H1 (cell line): ENCODE measurements at regions not wholly inside any gene's neighbourhood (a gene's known extent, or its start where the extent isn't known, plus 50 kb on each side); places are given as distances from the start of the nearest gene placed in this dataset.

Experiments used
- CTCF ChIA-PET: fragments of 300-600 bp; sonication (Branson Sonifier 250); formaldehyde crosslinking; loops from one replicate; lab custom pipeline; 2021; ENCODE audit not compliant: partially characterized antibody; lab: Charles Lee
- POLR2A ChIA-PET: fragments of 300-600 bp; sonication (Branson Sonifier 250); formaldehyde crosslinking; loops from one replicate; lab custom pipeline; 2021; ENCODE audit warnings: inconsistent platforms; ENCODE audit not compliant: partially characterized antibody; lab: Charles Lee
- DNase-seq, 2 experiments: peaks; one replicate each; pipeline versions ENCODE4 v3.0.0 to v3.0.0-alpha.2; 2010 to 2022; ENCODE audit warnings: low spot score in 2 of 2, low read depth in 1 of 2, mixed read lengths in 1 of 2
- FAIRE-seq: peaks from 2 replicates; lab custom pipeline; 2011; peaks lifted over from hg19 to GRCh38; lab: Jason Lieb, UNC
- H2AFZ ChIP-seq: 2 replicates; pipeline ENCODE4 v1.8.1; 2012; ENCODE audit warnings: low read length, inconsistent platforms
- H2AK5ac ChIP-seq: 2 replicates; pipeline ENCODE4 v1.6.1; 2013; ENCODE audit warnings: low read depth, low read length
- H2BK120ac ChIP-seq: replicated peaks from 2 replicates; pipeline ENCODE3; 2013; ENCODE audit warnings: low read depth, low read length, inconsistent platforms
- H2BK12ac ChIP-seq: 2 replicates; pipeline ENCODE4 v1.6.1; 2013; ENCODE audit warnings: low read depth, low read length
- H2BK15ac ChIP-seq: 2 replicates; pipeline ENCODE4 v1.6.1; 2013; ENCODE audit warnings: low read length
- H2BK20ac ChIP-seq: 2 replicates; pipeline ENCODE4 v1.6.1; 2013; ENCODE audit warnings: low read length
- H2BK5ac ChIP-seq: 2 replicates; pipeline ENCODE4 v1.6.1; 2013; ENCODE audit warnings: low read depth, low read length
- H3K14ac ChIP-seq: 2 replicates; pipeline ENCODE4 v1.6.1; 2013; ENCODE audit warnings: inconsistent platforms; ENCODE audit not compliant: insufficient read length
- H3K18ac ChIP-seq: 2 replicates; pipeline ENCODE4 v1.6.1; 2013; ENCODE audit warnings: low read length; ENCODE audit errors: extremely low read depth
- H3K23ac ChIP-seq: 2 replicates; pipeline ENCODE4 v1.6.1; 2013; ENCODE audit warnings: inconsistent platforms; ENCODE audit not compliant: insufficient read length
- H3K23me2 ChIP-seq: 2 replicates; pipeline ENCODE4 v1.6.1; 2013; ENCODE audit warnings: low read depth, low read length
- H3K27ac ChIP-seq: 2 replicates; pipeline ENCODE4 v1.6.1; 2011; ENCODE audit warnings: low read depth, low read length, inconsistent platforms
- H3K27me3 ChIP-seq, 4 experiments: replicated peaks in 1 of 4; 1 replicate in 1 of 4; 2 replicates in 3 of 4; pipeline versions ENCODE4 v1.6.1 to v1.8.1; 2011 to 2013; ENCODE audit warnings: low read length in 3 of 4, mild to moderate bottlenecking in 3 of 4, inconsistent platforms in 2 of 4, mixed read lengths in 2 of 4, moderate library complexity in 1 of 4; ENCODE audit not compliant: control insufficient read depth in 3 of 4, insufficient read depth in 3 of 4; ENCODE audit errors: extremely low read depth in 1 of 4
- H3K36me3 ChIP-seq, 4 experiments: 2 replicates each; pipeline versions ENCODE4 v1.6.1 to v1.8.1; 2011 to 2013; ENCODE audit warnings: mild to moderate bottlenecking in 4 of 4, low read length in 3 of 4, moderate library complexity in 2 of 4, control low read depth in 1 of 4, inconsistent platforms in 1 of 4; ENCODE audit not compliant: insufficient read depth in 4 of 4, control insufficient read depth in 2 of 4
- H3K4ac ChIP-seq: replicated peaks from 2 replicates; pipeline ENCODE3; 2013; ENCODE audit warnings: low read length, low read depth, mixed read lengths, inconsistent platforms; ENCODE audit not compliant: insufficient read length
- H3K4me1 ChIP-seq, 4 experiments: replicated peaks in 1 of 4; 1 replicate in 1 of 4; 2 replicates in 3 of 4; pipeline versions ENCODE4 v1.6.1 to v1.8.1; 2011 to 2013; ENCODE audit warnings: low read length in 3 of 4, inconsistent platforms in 2 of 4, mixed read lengths in 1 of 4; ENCODE audit not compliant: insufficient read depth in 4 of 4, control insufficient read depth in 3 of 4
- H3K4me2 ChIP-seq, 2 experiments: 2 replicates each; pipeline versions ENCODE4 v1.6.1 to v1.8.1; 2011 to 2013; ENCODE audit warnings: low read depth in 2 of 2, low read length in 2 of 2, control low read depth in 1 of 2, inconsistent platforms in 1 of 2, mild to moderate bottlenecking in 1 of 2; ENCODE audit not compliant: insufficient read depth in 1 of 2
- H3K4me3 ChIP-seq, 4 experiments: fragments of 200-600, 300-600 bp in 1 of 4; sonication (generic), shearing (Covaris generic), sonication (Bioruptor Twin) in 1 of 4; 2 replicates each; pipeline versions ENCODE4 v1.5.1 to v1.8.1; 2011 to 2016; ENCODE audit warnings: low read length in 4 of 4, low read depth in 3 of 4, control low read depth in 2 of 4, inconsistent platforms in 2 of 4, mild to moderate bottlenecking in 2 of 4, mixed read lengths in 1 of 4, moderate library complexity in 1 of 4; ENCODE audit not compliant: insufficient read depth in 2 of 4; ENCODE audit errors: extremely low read depth in 1 of 4
- H3K56ac ChIP-seq: replicated peaks from 2 replicates; pipeline ENCODE3; 2013; ENCODE audit warnings: low read depth, mild to moderate bottlenecking, mixed read lengths, low read length, inconsistent platforms; ENCODE audit not compliant: insufficient read length
- H3K79me1 ChIP-seq: 2 replicates; pipeline ENCODE4 v1.6.1; 2013; ENCODE audit warnings: low read depth, low read length, control low read depth
- H3K79me2 ChIP-seq, 2 experiments: 2 replicates each; pipeline versions ENCODE4 v1.6.1 to v1.8.1; 2012 to 2013; ENCODE audit warnings: low read length in 2 of 2, mild to moderate bottlenecking in 2 of 2, inconsistent platforms in 1 of 2; ENCODE audit not compliant: insufficient read depth in 2 of 2, control insufficient read depth in 1 of 2
- H3K9ac ChIP-seq, 4 experiments: replicated peaks in 1 of 4; 1 replicate in 1 of 4; 2 replicates in 3 of 4; pipeline versions ENCODE4 v1.6.1 to v1.8.1; 2011 to 2013; ENCODE audit warnings: low read depth in 3 of 4, low read length in 3 of 4, control low read depth in 2 of 4, mild to moderate bottlenecking in 2 of 4, moderate library complexity in 2 of 4, inconsistent platforms in 1 of 4; ENCODE audit errors: extremely low read depth in 1 of 4
- H3K9me3 ChIP-seq, 2 experiments: 2 replicates each; pipeline versions ENCODE4 v1.6.1 to v1.8.1; 2012 to 2013; ENCODE audit warnings: mild to moderate bottlenecking in 2 of 2, moderate library complexity in 2 of 2, control low read depth in 1 of 2, inconsistent platforms in 1 of 2, low read depth in 1 of 2, low read length in 1 of 2, mixed read lengths in 1 of 2; ENCODE audit not compliant: insufficient read depth in 2 of 2
- H4K20me1 ChIP-seq, 2 experiments: replicated peaks in 1 of 2; 2 replicates each; pipeline versions ENCODE3 to v1.8.1; 2011 to 2013; ENCODE audit warnings: inconsistent platforms in 2 of 2, low read length in 2 of 2, mild to moderate bottlenecking in 1 of 2; ENCODE audit not compliant: insufficient read depth in 2 of 2, control insufficient read depth in 1 of 2
- H4K5ac ChIP-seq: 2 replicates; pipeline ENCODE4 v1.6.1; 2013; ENCODE audit warnings: low read length, low read depth, mixed read lengths, inconsistent platforms; ENCODE audit not compliant: insufficient read length
- H4K8ac ChIP-seq: 2 replicates; pipeline ENCODE4 v1.8.0; 2013; ENCODE audit warnings: mild to moderate bottlenecking, moderate library complexity, low read length, inconsistent platforms; ENCODE audit not compliant: insufficient read depth; ENCODE audit errors: extremely low read depth
- H4K91ac ChIP-seq: replicated peaks from 2 replicates; pipeline ENCODE3; 2013; ENCODE audit warnings: low read length, mixed read lengths, inconsistent platforms; ENCODE audit not compliant: insufficient read length
- BACH1 ChIP-seq: IDR thresholded peaks from 2 replicates; pipeline ENCODE4 v1.6.1; 2012; ENCODE audit warnings: low read length, improper control_type of control experiment
- BCL11A ChIP-seq, 2 experiments: IDR thresholded peaks; one replicate each; pipeline ENCODE4 v1.6.1; 2011; ENCODE audit warnings: low read depth in 2 of 2, low read length in 2 of 2, mild to moderate bottlenecking in 2 of 2
- CEBPB ChIP-seq: IDR thresholded peaks from 2 replicates; pipeline ENCODE4 v1.6.1; 2012; ENCODE audit warnings: low read depth, low read length
- KDM1A ChIP-seq: fragments of 200-600, 300-600 bp; sonication (generic); IDR thresholded peaks from 2 replicates; pipeline ENCODE4 v1.7.1; 2016; ENCODE audit warnings: mild to moderate bottlenecking, low read length, borderline replicate concordance
- MAFK ChIP-seq: IDR thresholded peaks from 2 replicates; pipeline ENCODE4 v1.6.1; 2012; ENCODE audit warnings: low read depth, mild to moderate bottlenecking, improper control_type of control experiment, low read length
- SP2 ChIP-seq: IDR thresholded peaks from 2 replicates; pipeline ENCODE4 v1.6.1; 2012; ENCODE audit warnings: mild to moderate bottlenecking, low read length, inconsistent platforms
- TAF1 ChIP-seq: IDR thresholded peaks from 2 replicates; pipeline ENCODE4 v1.6.1; 2011; ENCODE audit warnings: mild to moderate bottlenecking, low read depth, low read length
- WGBS, 2 experiments: shearing (Covaris generic) in 1 of 2; methylation state at CpG; one replicate each; pipeline versions ENCODE4 v1.1.6 to v1.1.7; 2013 to 2015; ENCODE audit warnings: low lambda C conversion rate in 2 of 2, mixed read lengths in 2 of 2, inconsistent platforms in 1 of 2, low coverage in 1 of 2, missing lambda C conversion rate in 1 of 2; ENCODE audit not compliant: insufficient replicate concordance in 2 of 2, insufficient coverage in 1 of 2, insufficient read length in 1 of 2; ENCODE audit errors: extremely low coverage in 1 of 2, missing lambda C conversion rate in 1 of 2; 5-methylcytosine and 5-hydroxymethylcytosine counted together

GRCh38 chr15:81502439-81502838 lies 128.4 kb upstream of the TMC3 start:
- Histone ChIP-seq H3K56ac (no peak overlapping the region), H3K79me2 (no peaks in the 10 kb centered on the region), H3K79me1 (no peaks in the 10 kb centered on the region), H2AK5ac (no peak overlapping the region), H3K4me2 (no peak overlapping the region), H3K4ac (no peak overlapping the region), H4K8ac (no peak overlapping the region), H4K20me1 (no peaks in the 10 kb centered on the region), H3K23me2 (no peaks in the 10 kb centered on the region), H3K9ac (no peak overlapping the region), H4K5ac (no peak overlapping the region), H3K14ac (no peak overlapping the region), H3K4me1 (no peaks in the 10 kb centered on the region), H2AFZ (no peak overlapping the region), H3K9me3 (no peaks in the 10 kb centered on the region), H3K36me3 (no peaks in the 10 kb centered on the region), H2BK12ac (no peak overlapping the region), H2BK15ac (no peak overlapping the region), H3K27ac (no peak overlapping the region), H3K27me3 (no peaks in the 10 kb centered on the region), H3K4me3 (no peak overlapping the region), H3K23ac (no peak overlapping the region), H2BK120ac (no peak overlapping the region), H4K91ac (no peak overlapping the region), H2BK5ac (no peak overlapping the region), H3K18ac (no peak overlapping the region), H2BK20ac (no peak overlapping the region)
- WGBS, 2 experiments, result 88% methylated on average over 4 of the region's 4 CpGs; no CpG with 5 or more reads in 1 of the 2 experiments
- FAIRE-seq, result no peak
- TF ChIP-seq SP2 (no peak), KDM1A (no peak), TAF1 (no peak), MAFK (no peak), BACH1 (no peak), CEBPB (no peak), BCL11A (IDR thresholded peaks at IDR 0.05; ENCODE audit: low read depth in 2 of 2, low read length in 2 of 2) (no peak)
- no peak for DNase-seq
- ChIA-PET CTCF (interaction anchor here (0.7 to 1.3 kb wide), 2 partner anchors 22 to 444 kb away, joined by 3 to 4 read pairs; no protein-coding TSS in a partner anchor), POLR2A (interaction anchor here (1.3 kb wide), 1 partner anchor 18 kb away, joined by 3 read pairs; no protein-coding TSS in a partner anchor)
